DMS153 (cell line): ENCODE measurements at regions not wholly inside any gene's neighbourhood (a gene's known extent, or its start where the extent isn't known, plus 50 kb on each side); places are given as distances from the start of the nearest gene placed in this dataset.
A peak's percentile ranks its signal among the peaks of the same experiment; 100 is the strongest.
"Not testable (repeated sequence)": the region's sequence is repeated elsewhere in the genome, so short reads cannot be mapped to it uniquely, and the experiment has no call there.

Experiments
- DNase-seq: peaks from one replicate; lab custom pipeline; 2025; lab: John Stamatoyannopoulos, UW

GRCh38 chr11:45000918-45001317, 50.2 kb upstream of the TP53I11 start:
- DNase-seq, result no peak

GRCh38 chr11:45001466-45002165, 50.9 kb upstream of the TP53I11 start:
- no peak for DNase-seq

GRCh38 chr11:45005106-45005505, 54.4 kb upstream of the TP53I11 start:
- DNase-seq, result no peak

- no peak for DNase-seq
Measured at GRCh38 chr11:45007011-45007410, 56.3 kb upstream of the TP53I11 start.

GRCh38 chr11:45015983-45016382, 65.3 kb upstream of the TP53I11 start:
- not testable (repeated sequence) for DNase-seq

- not testable (repeated sequence) for DNase-seq
Measured at GRCh38 chr11:45016446-45016845, 65.8 kb upstream of the TP53I11 start.

- DNase-seq, result no peak
Measured at GRCh38 chr11:45017329-45017728, 66.6 kb upstream of the TP53I11 start.

- no peak for DNase-seq
Measured at GRCh38 chr11:45021001-45021400, 70.3 kb upstream of the TP53I11 start.

- no peak for DNase-seq
Measured at GRCh38 chr11:45021692-45022141, 71.0 kb upstream of the TP53I11 start.

- DNase-seq, result no peak
Measured at GRCh38 chr11:45022294-45023064, 71.8 kb upstream of the TP53I11 start.

GRCh38 chr11:45023065-45023365, 72.3 kb upstream of the TP53I11 start:
- DNase-seq, result no peak

- DNase-seq, result no peak
Measured at GRCh38 chr11:45024316-45024715, 73.6 kb upstream of the TP53I11 start.

GRCh38 chr11:45024846-45025588, 74.3 kb upstream of the TP53I11 start:
- DNase-seq, result no peak

GRCh38 chr11:45025716-45026492, 75.2 kb upstream of the TP53I11 start:
- DNase-seq, result peak; percentile 86

GRCh38 chr11:45026835-45027234, 76.2 kb upstream of the TP53I11 start:
- DNase-seq, result peak; percentile 63

GRCh38 chr11:45027312-45027711, 76.6 kb upstream of the TP53I11 start:
- no peak for DNase-seq

- DNase-seq, result peak; percentile 33
Measured at GRCh38 chr11:45028911-45029682, 78.4 kb upstream of the TP53I11 start.

- no peak for DNase-seq
Measured at GRCh38 chr11:45030778-45031177, 80.1 kb upstream of the TP53I11 start.

GRCh38 chr11:45031912-45032519, 81.3 kb upstream of the TP53I11 start:
- DNase-seq, result no peak

GRCh38 chr11:45035413-45035812, 84.7 kb upstream of the TP53I11 start:
- no peak for DNase-seq

- DNase-seq, result no peak
Measured at GRCh38 chr11:45036010-45036409, 85.3 kb upstream of the TP53I11 start.
